HEK293 (cell line): ENCODE measurements at regions not wholly inside any gene's neighbourhood (a gene's known extent, or its start where the extent isn't known, plus 50 kb on each side); places are given as distances from the start of the nearest gene placed in this dataset.

Source experiments
- IKZF3 ChIP-seq: fragments of 450-650 bp; IDR thresholded peaks from 2 replicates; pipeline ENCODE4 v1.5.0; 2018; ENCODE audit warnings: missing biosample characterization, mild to moderate bottlenecking, missing genetic modification characterization, moderate library complexity
- KLF17 ChIP-seq: fragments of 450-650 bp; formaldehyde crosslinking; IDR thresholded peaks from 2 replicates; pipeline ENCODE4 v1.5.1; 2016; ENCODE audit warnings: missing biosample characterization, missing genetic modification characterization
- YY1 ChIP-seq: fragments of 450-650 bp; formaldehyde crosslinking; IDR thresholded peaks from 2 replicates; pipeline ENCODE4 v1.5.1; 2018; ENCODE audit warnings: missing biosample characterization, missing genetic modification characterization
- ZBTB10 ChIP-seq: fragments of 450-650 bp; formaldehyde crosslinking; IDR thresholded peaks from 2 replicates; pipeline ENCODE4 v1.5.1; 2016; ENCODE audit warnings: missing biosample characterization, missing genetic modification characterization
- ZNF121 ChIP-seq: fragments of 450-650 bp; formaldehyde crosslinking; IDR thresholded peaks from 2 replicates; pipeline ENCODE4 v1.5.1; 2016; ENCODE audit warnings: missing biosample characterization, missing genetic modification characterization
- ZNF138 ChIP-seq: fragments of 450-650 bp; formaldehyde crosslinking; IDR thresholded peaks from 2 replicates; pipeline ENCODE4 v1.5.1; 2016; ENCODE audit warnings: missing biosample characterization, missing genetic modification characterization, borderline replicate concordance
- ZNF184 ChIP-seq: fragments of 450-650 bp; IDR thresholded peaks from 2 replicates; pipeline ENCODE4 v1.5.1; 2018; ENCODE audit warnings: missing biosample characterization, mild to moderate bottlenecking, missing genetic modification characterization
- ZNF274 ChIP-seq, 2 experiments: fragments of 200-500 bp in 1 of 2; fragments of 450-650 bp in 1 of 2; sonication (Bioruptor generic) in 1 of 2; formaldehyde crosslinking in 1 of 2; IDR thresholded peaks; 2 replicates each; pipeline versions ENCODE4 v1.5.1 to v1.6.1; 2014 to 2016; ENCODE audit warnings: borderline replicate concordance in 1 of 2, inconsistent platforms in 1 of 2, low read length in 1 of 2, missing biosample characterization in 1 of 2, missing genetic modification characterization in 1 of 2
- ZNF280C ChIP-seq: fragments of 450-650 bp; formaldehyde crosslinking; IDR thresholded peaks from 2 replicates; pipeline ENCODE4 v1.5.1; 2016; ENCODE audit warnings: missing biosample characterization, missing genetic modification characterization
- ZNF629 ChIP-seq: fragments of 450-650 bp; formaldehyde crosslinking; IDR thresholded peaks from 2 replicates; pipeline ENCODE4 v1.5.1; 2017; ENCODE audit warnings: missing biosample characterization, missing genetic modification characterization
- TF ChIP-seq, protein P1 (sequence below): fragments of 450-650 bp; formaldehyde crosslinking; IDR thresholded peaks from 2 replicates; pipeline ENCODE4 v1.5.1; 2016; ENCODE audit warnings: missing biosample characterization, missing genetic modification characterization

DNA sequence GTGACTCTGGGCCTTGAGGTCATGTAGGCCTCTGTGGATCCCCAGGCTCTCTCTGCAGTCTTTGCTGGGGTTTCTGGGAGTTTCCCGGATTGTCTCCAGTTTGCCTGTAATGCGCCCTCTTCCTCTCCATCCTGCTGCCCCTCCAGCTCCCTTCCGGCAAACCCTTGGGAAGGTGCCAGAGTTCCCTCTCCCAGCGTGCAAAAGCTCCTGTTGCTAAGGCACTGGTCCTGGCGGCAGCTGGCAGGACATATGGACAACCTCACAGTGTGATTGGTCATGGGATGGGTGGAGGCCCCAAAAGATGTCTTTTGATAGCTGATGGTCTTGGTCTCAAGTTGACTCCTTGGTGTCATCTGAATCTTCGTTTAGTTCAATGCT is 320.1 kb downstream of the CYP26B1 start:
- TF ChIP-seq YY1 (tag by site-specific recombination), result no peak
- TF ChIP-seq, protein P1, sequence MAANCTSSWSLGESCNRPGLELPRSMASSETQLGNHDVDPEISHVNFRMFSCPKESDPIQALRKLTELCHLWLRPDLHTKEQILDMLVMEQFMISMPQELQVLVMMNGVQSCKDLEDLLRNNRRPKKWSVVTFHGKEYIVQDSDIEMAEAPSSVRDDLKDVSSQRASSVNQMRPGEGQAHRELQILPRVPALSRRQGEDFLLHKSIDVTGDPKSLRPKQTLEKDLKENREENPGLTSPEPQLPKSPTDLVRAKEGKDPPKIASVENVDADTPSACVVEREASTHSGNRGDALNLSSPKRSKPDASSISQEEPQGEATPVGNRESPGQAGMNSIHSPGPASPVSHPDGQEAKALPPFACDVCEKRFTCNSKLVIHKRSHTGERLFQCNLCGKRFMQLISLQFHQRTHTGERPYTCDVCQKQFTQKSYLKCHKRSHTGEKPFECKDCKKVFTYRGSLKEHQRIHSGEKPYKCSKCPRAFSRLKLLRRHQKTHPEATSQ, result no peak
- no peak for TF ChIP-seq ZNF121 (tag by site-specific recombination)
- no peak for TF ChIP-seq KLF17 (tag by site-specific recombination)
- TF ChIP-seq IKZF3 (tag by site-specific recombination), result no peak
- no peak for TF ChIP-seq ZNF629 (tag by site-specific recombination)
- TF ChIP-seq ZBTB10 (tag by site-specific recombination), result no peak
- TF ChIP-seq ZNF138 (tag by site-specific recombination), result no peak
- TF ChIP-seq ZNF274 (IDR thresholded peaks at IDR 0.05; ENCODE audit: low read length), result no peak
- no peak for TF ChIP-seq ZNF274 (tag by site-specific recombination; IDR thresholded peaks at IDR 0.05; ENCODE audit: borderline replicate concordance)
- no peak for TF ChIP-seq ZNF184 (tag by site-specific recombination)
- TF ChIP-seq ZNF280C (tag by site-specific recombination), result no peak
